OCI-LY1 (cell line): ENCODE measurements at regions not wholly inside any gene's neighbourhood (a gene's known extent, or its start where the extent isn't known, plus 50 kb on each side); places are given as distances from the start of the nearest gene placed in this dataset.

Experiments
- EZH2 ChIP-seq: fragments of 200-600 bp; sonication (generic), shearing (Covaris generic); IDR thresholded peaks from 2 replicates; pipeline ENCODE4 v1.8.0; 2017; ENCODE audit warnings: borderline replicate concordance, mixed run types, mild to moderate bottlenecking, antibody characterized with exemption, low read length, moderate library complexity, mixed read lengths
- TF ChIP-seq, protein P1 (sequence below): fragments of 200-600 bp; sonication (generic), shearing (Covaris generic); IDR thresholded peaks from 2 replicates; pipeline ENCODE4 v1.5.1; 2017; ENCODE audit warnings: mild to moderate bottlenecking, antibody characterized with exemption, low read length, moderate library complexity, mixed read lengths

DNA sequence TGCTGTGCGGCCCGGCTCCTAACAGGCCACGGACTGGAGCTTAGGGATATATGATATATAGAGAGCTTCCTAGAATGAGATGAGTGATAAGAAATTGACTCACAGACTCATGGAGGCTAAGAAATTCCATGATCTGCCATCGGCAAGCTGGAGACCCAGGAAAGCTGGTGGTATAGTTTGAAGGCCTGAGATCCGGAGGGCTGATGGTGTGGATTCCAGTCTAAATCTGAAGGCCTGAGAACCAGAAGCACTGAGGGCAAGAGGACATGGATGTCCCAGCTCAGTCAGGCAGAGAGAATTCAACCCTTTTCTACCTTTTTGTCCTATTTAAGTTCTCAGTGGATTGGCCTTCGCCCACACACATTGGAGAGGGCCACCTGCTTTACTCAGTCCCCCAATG, 564.8 kb downstream of the TBC1D22A start:
- TF ChIP-seq, protein P1, sequence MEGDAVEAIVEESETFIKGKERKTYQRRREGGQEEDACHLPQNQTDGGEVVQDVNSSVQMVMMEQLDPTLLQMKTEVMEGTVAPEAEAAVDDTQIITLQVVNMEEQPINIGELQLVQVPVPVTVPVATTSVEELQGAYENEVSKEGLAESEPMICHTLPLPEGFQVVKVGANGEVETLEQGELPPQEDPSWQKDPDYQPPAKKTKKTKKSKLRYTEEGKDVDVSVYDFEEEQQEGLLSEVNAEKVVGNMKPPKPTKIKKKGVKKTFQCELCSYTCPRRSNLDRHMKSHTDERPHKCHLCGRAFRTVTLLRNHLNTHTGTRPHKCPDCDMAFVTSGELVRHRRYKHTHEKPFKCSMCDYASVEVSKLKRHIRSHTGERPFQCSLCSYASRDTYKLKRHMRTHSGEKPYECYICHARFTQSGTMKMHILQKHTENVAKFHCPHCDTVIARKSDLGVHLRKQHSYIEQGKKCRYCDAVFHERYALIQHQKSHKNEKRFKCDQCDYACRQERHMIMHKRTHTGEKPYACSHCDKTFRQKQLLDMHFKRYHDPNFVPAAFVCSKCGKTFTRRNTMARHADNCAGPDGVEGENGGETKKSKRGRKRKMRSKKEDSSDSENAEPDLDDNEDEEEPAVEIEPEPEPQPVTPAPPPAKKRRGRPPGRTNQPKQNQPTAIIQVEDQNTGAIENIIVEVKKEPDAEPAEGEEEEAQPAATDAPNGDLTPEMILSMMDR, result no peak
- TF ChIP-seq EZH2, result no peak
